OCI-LY1 (cell line): ENCODE measurements at regions not wholly inside any gene's neighbourhood (a gene's known extent, or its start where the extent isn't known, plus 50 kb on each side); places are given as distances from the start of the nearest gene placed in this dataset.

ENCODE experiments used
- H2AFZ ChIP-seq: fragments of 200-600 bp; sonication (generic), shearing (Covaris generic); 2 replicates; pipeline ENCODE4 v1.6.0; 2014; ENCODE audit warnings: antibody characterized with exemption, mild to moderate bottlenecking, low read length
- H3F3A ChIP-seq: fragments of 200-600 bp; sonication (generic), shearing (Covaris generic); 2 replicates; pipeline ENCODE4 v1.6.0; 2014; ENCODE audit warnings: mild to moderate bottlenecking, antibody characterized with exemption, low read length, moderate library complexity; ENCODE audit not compliant: insufficient read depth
- H3K27ac ChIP-seq: fragments of 200-600 bp; sonication (generic); 2 replicates; pipeline ENCODE4 v1.5.1; 2014; ENCODE audit warnings: low read length, mixed run types, mild to moderate bottlenecking, low read depth; ENCODE audit not compliant: poor library complexity, severe bottlenecking
- H3K27me3 ChIP-seq: fragments of 200-600 bp; sonication (generic); 2 replicates; pipeline ENCODE4 v1.6.0; 2014; ENCODE audit warnings: antibody characterized with exemption, mild to moderate bottlenecking, low read length, moderate library complexity; ENCODE audit not compliant: insufficient read depth
- H3K36me3 ChIP-seq: fragments of 200-600 bp; sonication (generic); 2 replicates; pipeline ENCODE4 v1.6.1; 2014; ENCODE audit warnings: mild to moderate bottlenecking, antibody characterized with exemption, low read length, moderate library complexity, mixed read lengths; ENCODE audit not compliant: insufficient read depth
- H3K4me1 ChIP-seq: fragments of 200-600 bp; sonication (generic); 2 replicates; pipeline ENCODE4 v1.5.1; 2014; ENCODE audit warnings: mild to moderate bottlenecking, low read length, moderate library complexity; ENCODE audit not compliant: insufficient read depth, severe bottlenecking
- H3K4me2 ChIP-seq: fragments of 200-600 bp; sonication (generic), shearing (Covaris generic); 2 replicates; pipeline ENCODE4 v1.6.1; 2014; ENCODE audit warnings: low read length
- H3K4me3 ChIP-seq: fragments of 200-600 bp; sonication (generic); 2 replicates; pipeline ENCODE4 v1.5.1; 2014; ENCODE audit warnings: low read length, low read depth, mild to moderate bottlenecking, mixed read lengths; ENCODE audit not compliant: poor library complexity, severe bottlenecking
- H3K79me2 ChIP-seq: fragments of 200-600 bp; shearing (Covaris generic); 2 replicates; pipeline ENCODE4 v1.6.1; 2016; ENCODE audit warnings: mixed run types, low read length, mixed read lengths; ENCODE audit not compliant: insufficient read depth
- H3K9ac ChIP-seq: fragments of 200-600 bp; sonication (generic), shearing (Covaris generic); 2 replicates; pipeline ENCODE4 v1.6.1; 2014; ENCODE audit warnings: mild to moderate bottlenecking, low read length, mixed read lengths
- H3K9me2 ChIP-seq: fragments of 200-600 bp; sonication (generic), shearing (Covaris generic); 2 replicates; pipeline ENCODE4 v1.6.1; 2014; ENCODE audit warnings: low read depth, mild to moderate bottlenecking, low read length, mixed read lengths
- H3K9me3 ChIP-seq: fragments of 200-600 bp; shearing (Covaris generic); 2 replicates; pipeline ENCODE4 v1.6.1; 2014; ENCODE audit warnings: low read length, mixed read lengths
- H4K20me1 ChIP-seq: fragments of 200-600 bp; sonication (generic), shearing (Covaris generic); 2 replicates; pipeline ENCODE4 v1.6.0; 2016; ENCODE audit warnings: mild to moderate bottlenecking, low read length; ENCODE audit not compliant: insufficient read depth
- CTCF ChIP-seq: fragments of 200-600 bp; sonication (generic), shearing (Covaris generic); IDR thresholded peaks from 2 replicates; pipeline ENCODE4 v1.5.1; 2017; ENCODE audit warnings: mild to moderate bottlenecking, antibody characterized with exemption, low read length, moderate library complexity, mixed read lengths
- EZH2 ChIP-seq: fragments of 200-600 bp; sonication (generic), shearing (Covaris generic); IDR thresholded peaks from 2 replicates; pipeline ENCODE4 v1.8.0; 2017; ENCODE audit warnings: borderline replicate concordance, mixed run types, mild to moderate bottlenecking, antibody characterized with exemption, low read length, moderate library complexity, mixed read lengths

- H3K4me3 ChIP-seq, result no peak overlapping the region
- H3K79me2 ChIP-seq, result no peaks in the 10 kb centered on the region
- no peak overlapping the region for H3K27ac ChIP-seq
- H3K9me3 ChIP-seq, result no peaks in the 10 kb centered on the region
- H3K36me3 ChIP-seq, result no peaks in the 10 kb centered on the region
- no peak overlapping the region for H3K4me2 ChIP-seq
- H3F3A ChIP-seq, result no peaks in the 10 kb centered on the region
- no peaks in the 10 kb centered on the region; the same call in 1 of the 2 replicates for H3K27me3 ChIP-seq
- H4K20me1 ChIP-seq, result no peaks in the 10 kb centered on the region
- H3K9me2 ChIP-seq, result no peaks in the 10 kb centered on the region
- H3K4me1 ChIP-seq, result no peaks in the 10 kb centered on the region
- no peak overlapping the region for H2AFZ ChIP-seq
- no peak for TF ChIP-seq EZH2
- TF ChIP-seq CTCF, result no peak
- no peak overlapping the region for H3K9ac ChIP-seq
Observed at GRCh38 chr11:70627219-70627618, 228.9 kb downstream of the CTTN start.

DNA sequence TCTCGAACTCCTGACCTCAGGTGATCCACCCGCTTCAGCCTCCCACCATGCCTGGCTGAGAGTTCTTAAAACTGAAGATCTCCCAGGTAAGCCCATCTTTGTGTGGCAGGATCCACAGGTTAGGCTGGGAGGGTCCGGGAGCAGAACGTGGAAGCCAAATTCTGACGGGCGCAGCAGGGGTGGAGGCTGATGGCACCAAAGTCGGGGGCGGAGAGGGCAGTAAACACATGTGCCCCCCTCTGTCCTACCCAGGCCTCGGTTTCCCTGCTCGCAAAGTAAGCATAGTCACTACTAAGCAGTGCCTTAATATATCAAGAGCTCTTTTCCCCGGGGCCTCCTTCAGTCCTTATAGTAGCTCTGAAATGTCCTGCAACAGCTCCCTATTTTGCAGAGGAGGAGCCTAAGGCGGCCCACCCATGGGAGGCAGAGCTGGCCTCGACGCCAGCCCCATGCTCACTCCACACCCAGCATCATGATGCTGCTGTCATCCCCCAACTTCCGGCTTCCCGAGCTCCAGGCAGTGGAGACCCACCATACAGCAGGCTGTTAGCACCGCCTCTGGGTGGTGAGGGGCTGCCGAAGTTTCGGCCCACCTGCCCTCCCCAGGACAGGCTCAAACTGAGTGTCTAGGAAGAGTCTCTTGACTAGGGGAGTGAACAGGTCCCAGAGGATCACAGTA is 230.0 kb downstream of the CTTN start:
- Histone ChIP-seq H3K79me2 (no peaks in the 10 kb centered on the region), H3K9me3 (no peaks in the 10 kb centered on the region), H3K4me3 (no peak overlapping the region), H3K36me3 (no peaks in the 10 kb centered on the region), H2AFZ (no peak overlapping the region), H3K4me1 (no peaks in the 10 kb centered on the region), H3K9ac (no peak overlapping the region), H3K27ac (no peak overlapping the region), H4K20me1 (no peaks in the 10 kb centered on the region), H3K27me3 (no peaks in the 10 kb centered on the region; the same call in 1 of the 2 replicates), H3K9me2 (no peaks in the 10 kb centered on the region), H3K4me2 (no peak overlapping the region), H3F3A (no peaks in the 10 kb centered on the region)
- no peak for TF ChIP-seq CTCF
- no peak for TF ChIP-seq EZH2

GRCh38 chr11:70628855-70629844 is 230.8 kb downstream of the CTTN start:
- Histone ChIP-seq H3K27ac (no peak overlapping the region), H3K4me1 (no peaks in the 10 kb centered on the region), H3K9ac (no peak overlapping the region), H4K20me1 (no peaks in the 10 kb centered on the region), H3K9me3 (no peaks in the 10 kb centered on the region), H3K36me3 (no peaks in the 10 kb centered on the region), H3F3A (no peaks in the 10 kb centered on the region), H3K79me2 (no peaks in the 10 kb centered on the region), H2AFZ (no peak overlapping the region), H3K9me2 (no peaks in the 10 kb centered on the region), H3K4me2 (no peak overlapping the region), H3K27me3 (no peaks in the 10 kb centered on the region; the same call in 1 of the 2 replicates), H3K4me3 (no peak overlapping the region)
- TF ChIP-seq CTCF (no peak), EZH2 (no peak)
